Muscle of leg (tissue), 3 donors: ENCODE measurements at regions not wholly inside any gene's neighbourhood (a gene's known extent, or its start where the extent isn't known, plus 50 kb on each side); places are given as distances from the start of the nearest gene placed in this dataset.

Experiments used
- DNase-seq: peaks from one replicate; pipeline ENCODE4 v3.0.0; 2013
- H3K27ac ChIP-seq: one replicate; pipeline ENCODE4 v1.5.1; 2013; ENCODE audit warnings: mild to moderate bottlenecking, low read length, control low read depth
- H3K27me3 ChIP-seq: one replicate; pipeline ENCODE4 v1.6.1; 2013; ENCODE audit warnings: low read length; ENCODE audit not compliant: control insufficient read depth, insufficient read depth
- H3K36me3 ChIP-seq: one replicate; pipeline ENCODE4 v1.6.1; 2013; ENCODE audit warnings: low read length; ENCODE audit not compliant: control insufficient read depth, insufficient read depth
- H3K4me1 ChIP-seq: one replicate; pipeline ENCODE4 v1.6.1; 2013; ENCODE audit warnings: low read length; ENCODE audit not compliant: control insufficient read depth, insufficient read depth
- H3K4me3 ChIP-seq: one replicate; pipeline ENCODE4 v1.5.1; 2013; ENCODE audit warnings: low read length, control low read depth
- H3K9me3 ChIP-seq: replicated peaks from 2 replicates; pipeline ENCODE4 v1.6.1; 2013; ENCODE audit warnings: low read depth, low read length; ENCODE audit not compliant: control insufficient read depth
- whole genome bisulfite sequencing: methylation state at CpG from one replicate; pipeline ENCODE4 v1.1.5; 2013; ENCODE audit warnings: missing lambda C conversion rate; ENCODE audit not compliant: insufficient coverage; 5-methylcytosine and 5-hydroxymethylcytosine counted together

GRCh38 chr7:18081617-18082016 lies 54.0 kb upstream of the PRPS1L1 start:
- Histone ChIP-seq H3K4me1 (no peaks in the 10 kb centered on the region), H3K27ac (no peak overlapping the region), H3K9me3 (peaks cover 8% of the 10 kb centered on the region), H3K4me3 (no peak overlapping the region), H3K27me3 (peaks cover 8% of the 10 kb centered on the region), H3K36me3 (no peaks in the 10 kb centered on the region)
- DNase-seq: no peak

DNA sequence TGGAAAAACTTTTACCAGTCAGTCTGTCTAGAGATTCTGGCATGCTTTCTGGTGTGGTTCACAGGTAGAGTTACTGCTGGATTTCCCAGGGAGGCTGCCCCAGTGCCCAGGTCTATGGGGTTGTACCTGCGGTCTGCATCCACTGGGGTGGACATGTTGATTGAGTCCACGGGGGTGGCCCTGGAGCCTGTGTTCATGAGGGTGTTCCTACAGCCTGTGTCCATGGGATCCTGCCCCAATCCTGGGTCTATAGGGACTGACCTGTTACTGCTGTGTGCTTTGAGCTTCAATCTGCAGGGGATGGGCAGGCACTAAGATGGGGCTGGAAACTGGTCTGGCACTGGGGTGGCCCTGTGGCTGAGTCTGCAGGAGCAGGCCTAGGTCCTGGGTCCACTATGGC lies 54.5 kb upstream of the PRPS1L1 start:
- H3K9me3 ChIP-seq: peaks cover 8% of the 10 kb centered on the region
- no peak overlapping the region for H3K4me3 ChIP-seq
- WGBS: 92% methylated on average over 2 of the region's 2 CpGs
- no peak overlapping the region for H3K27ac ChIP-seq
- peaks cover 12% of the 10 kb centered on the region for H3K27me3 ChIP-seq
- DNase-seq: no peak
- H3K4me1 ChIP-seq: peaks cover 2% of the 10 kb centered on the region
- H3K36me3 ChIP-seq: no peaks in the 10 kb centered on the region

GRCh38 chr7:18086165-18087025 lies 58.7 kb upstream of the PRPS1L1 start:
- WGBS: 0% methylated on average over 103 of the region's 108 CpGs
- peak; percentile 72 for DNase-seq
- Histone ChIP-seq H3K4me3 (peak overlapping the region; percentile 58), H3K27ac (no peak overlapping the region), H3K9me3 (peaks cover 6% of the 10 kb centered on the region), H3K36me3 (no peaks in the 10 kb centered on the region), H3K27me3 (peaks cover 19% of the 10 kb centered on the region), H3K4me1 (peaks cover 5% of the 10 kb centered on the region)

- DNase-seq: no peak
- Histone ChIP-seq H3K9me3 (peaks cover 3% of the 10 kb centered on the region), H3K4me1 (peaks cover 5% of the 10 kb centered on the region), H3K36me3 (no peaks in the 10 kb centered on the region), H3K27ac (no peak overlapping the region), H3K4me3 (peak overlapping the region; percentile 58), H3K27me3 (peaks cover 19% of the 10 kb centered on the region)
- WGBS: 0% methylated on average over 25 of the region's 38 CpGs
These were observed 59.5 kb upstream of the PRPS1L1 start for GRCh38 chr7:18087026-18087686.

DNA sequence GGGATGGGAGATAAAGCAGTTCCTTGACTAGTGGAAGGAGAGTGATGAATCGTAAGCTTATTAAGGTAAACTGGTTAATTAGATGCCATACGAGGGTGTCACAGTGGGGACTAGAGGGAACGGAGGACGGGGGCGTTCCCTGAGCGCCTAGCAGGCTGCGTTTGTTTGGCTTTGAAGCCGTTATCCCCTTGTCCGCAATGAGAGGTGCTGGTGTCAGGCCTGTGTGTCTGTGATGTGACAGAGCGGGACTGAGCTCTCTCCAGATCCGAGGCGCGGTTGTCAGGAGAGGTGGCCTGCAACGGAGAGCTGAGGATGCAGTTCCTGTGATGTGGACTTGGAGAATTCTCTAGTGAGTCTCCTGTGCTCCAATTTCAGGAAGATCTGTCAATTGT lies 60.0 kb upstream of the PRPS1L1 start:
- DNase-seq: peak; percentile 22
- WGBS: 18% methylated on average over 14 of the region's 14 CpGs
- peak overlapping the region; percentile 58 for H3K4me3 ChIP-seq
- no peaks in the 10 kb centered on the region for H3K36me3 ChIP-seq
- no peak overlapping the region for H3K27ac ChIP-seq
- peaks cover 19% of the 10 kb centered on the region for H3K27me3 ChIP-seq
- H3K4me1 ChIP-seq: peaks cover 5% of the 10 kb centered on the region
- H3K9me3 ChIP-seq: no peaks in the 10 kb centered on the region

- no peaks in the 10 kb centered on the region for H3K4me1 ChIP-seq
- no peak for DNase-seq
- H3K4me3 ChIP-seq: no peak overlapping the region
- no CpG with 5 or more reads among the region's 2 CpGs for WGBS
- H3K27me3 ChIP-seq: no peaks in the 10 kb centered on the region
- H3K36me3 ChIP-seq: no peaks in the 10 kb centered on the region
- H3K9me3 ChIP-seq: no peaks in the 10 kb centered on the region
- no peak overlapping the region for H3K27ac ChIP-seq
These were observed 68.4 kb upstream of the PRPS1L1 start for GRCh38 chr7:18096087-18096486.

DNA sequence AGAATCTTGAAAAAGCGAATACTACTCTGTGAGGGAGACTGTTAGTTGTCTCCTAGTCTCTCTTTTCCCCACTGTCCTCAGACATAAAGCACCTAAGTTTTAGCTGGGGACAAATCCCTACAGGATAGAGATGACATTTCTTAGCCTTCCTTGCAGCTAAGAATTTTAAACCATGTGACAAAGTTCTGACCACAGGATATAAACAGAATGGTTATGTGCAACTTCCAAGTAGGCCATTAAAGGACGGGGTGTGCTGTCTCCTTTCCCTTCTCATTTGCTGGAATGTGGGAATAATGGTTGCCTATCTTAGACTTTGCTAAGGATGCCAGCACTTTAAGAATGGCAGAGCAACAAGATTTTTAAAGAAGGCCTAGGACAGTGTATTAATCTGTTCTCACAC lies 74.9 kb upstream of the PRPS1L1 start:
- H3K27ac ChIP-seq: no peak overlapping the region
- no peaks in the 10 kb centered on the region for H3K27me3 ChIP-seq
- H3K4me3 ChIP-seq: no peak overlapping the region
- no peaks in the 10 kb centered on the region for H3K9me3 ChIP-seq
- H3K36me3 ChIP-seq: no peaks in the 10 kb centered on the region
- DNase-seq: no peak
- H3K4me1 ChIP-seq: no peaks in the 10 kb centered on the region
- WGBS: 60% methylated on average over 1 of the region's 2 CpGs

DNA sequence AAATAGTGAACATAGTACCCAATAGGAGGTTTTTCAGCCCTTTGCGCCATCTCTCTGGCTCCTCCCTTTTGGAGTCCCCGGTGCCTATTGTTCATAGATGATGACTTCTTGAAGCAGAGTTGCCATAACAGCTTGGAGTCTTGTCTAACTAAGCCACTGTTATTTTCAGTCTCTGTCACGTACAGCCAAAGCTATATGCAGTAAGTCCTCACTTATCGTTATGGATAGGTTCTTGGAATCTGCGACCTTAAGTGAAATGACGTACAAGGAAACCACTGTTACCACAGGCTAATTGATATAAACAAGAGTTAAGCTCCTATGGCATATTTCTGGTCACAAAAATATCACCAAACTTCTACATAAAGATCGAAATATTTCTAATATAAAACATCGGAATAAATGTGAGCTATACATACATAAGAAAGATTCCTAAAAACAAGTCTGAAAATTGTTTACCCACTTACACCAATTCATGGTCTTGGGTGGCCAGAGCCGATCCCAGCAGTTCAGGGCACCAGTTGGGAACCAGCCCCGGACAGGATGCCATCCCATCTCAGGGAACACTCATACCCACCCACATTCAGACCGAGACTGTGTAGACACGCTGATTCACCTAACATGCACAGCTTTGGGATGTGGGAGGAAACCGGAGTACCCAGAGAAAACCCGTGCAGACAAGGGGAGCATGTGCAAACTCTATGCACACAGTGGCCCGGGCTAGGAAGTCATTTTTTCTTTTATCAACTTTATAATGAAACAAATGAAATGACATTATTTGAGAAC lies 76.0 kb upstream of the PRPS1L1 start:
- H3K36me3 ChIP-seq: no peaks in the 10 kb centered on the region
- H3K27ac ChIP-seq: no peak overlapping the region

GRCh38 chr7:18109762-18110161 lies 82.1 kb upstream of the PRPS1L1 start:
- H3K4me3 ChIP-seq: no peak overlapping the region
- H3K27me3 ChIP-seq: no peaks in the 10 kb centered on the region
- DNase-seq: no peak
- H3K4me1 ChIP-seq: no peaks in the 10 kb centered on the region
- 40% methylated on average over 1 of the region's 1 CpG for WGBS
- no peak overlapping the region for H3K27ac ChIP-seq
- H3K36me3 ChIP-seq: no peaks in the 10 kb centered on the region
- H3K9me3 ChIP-seq: no peaks in the 10 kb centered on the region

More for the DNA sequence above, 76.0 kb upstream of the PRPS1L1 start:
- H3K9me3 ChIP-seq: no peaks in the 10 kb centered on the region
- DNase-seq: no peak
- H3K4me1 ChIP-seq: no peaks in the 10 kb centered on the region
- H3K4me3 ChIP-seq: no peak overlapping the region
- no peaks in the 10 kb centered on the region for H3K27me3 ChIP-seq
- 93% methylated on average over 2 of the region's 15 CpGs for WGBS

DNA sequence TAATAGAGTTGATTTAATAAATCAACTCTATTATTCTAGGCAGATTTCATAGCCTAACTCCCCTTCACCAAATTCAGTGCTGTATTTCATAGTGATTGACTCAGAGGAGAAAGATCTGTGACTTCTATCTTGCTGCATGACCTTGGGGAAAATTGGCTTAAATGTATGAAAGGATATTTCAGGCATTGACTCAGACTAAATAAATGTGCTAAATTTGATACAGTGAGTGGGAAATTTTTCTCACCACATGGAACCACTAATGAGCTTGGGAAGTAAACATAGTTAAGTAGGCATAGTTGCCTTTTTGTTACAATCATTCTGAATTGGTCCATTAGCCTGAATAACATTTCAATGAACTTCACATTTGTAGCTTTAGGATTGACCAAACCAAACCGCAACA lies 89.0 kb upstream of the PRPS1L1 start:
- Histone ChIP-seq H3K4me1 (no peaks in the 10 kb centered on the region), H3K9me3 (no peaks in the 10 kb centered on the region), H3K4me3 (no peak overlapping the region), H3K27ac (no peak overlapping the region), H3K27me3 (no peaks in the 10 kb centered on the region), H3K36me3 (no peaks in the 10 kb centered on the region)
- no peak for DNase-seq
- no CpG with 5 or more reads among the region's 1 CpG for WGBS
